Thoracic aorta (tissue), 2 donors: ENCODE measurements at regions not wholly inside any gene's neighbourhood (a gene's known extent, or its start where the extent isn't known, plus 50 kb on each side); places are given as distances from the start of the nearest gene placed in this dataset.

Experiments
- ATAC-seq: fragments of 150-250 bp; one replicate; pipeline ENCODE4 v1.8.0; 2017; ENCODE audit warnings: low read depth; ENCODE audit not compliant: insufficient number of reproducible peaks, low FRiP score
- DNase-seq: peaks from one replicate; pipeline ENCODE4 v3.0.0-alpha.2; 2020; ENCODE audit warnings: low spot score
- H3K27ac ChIP-seq, 2 donors: fragments of 200-600 bp; sonication (generic); 1 replicate in 1 of 2; 2 replicates in 1 of 2; pipeline ENCODE4 v1.5.1; 2016; ENCODE audit warnings: mild to moderate bottlenecking in 2 of 2, moderate library complexity in 2 of 2
- H3K27me3 ChIP-seq: fragments of 200-600 bp; sonication (generic); replicated peaks from 2 replicates; pipeline ENCODE4 v1.6.0; 2016; ENCODE audit warnings: mild to moderate bottlenecking; ENCODE audit not compliant: insufficient read depth
- H3K36me3 ChIP-seq: fragments of 200-600 bp; sonication (generic); one replicate; pipeline ENCODE4 v1.5.1; 2016
- H3K4me1 ChIP-seq, 2 donors: fragments of 200-600 bp; sonication (generic); 1 replicate in 1 of 2; 2 replicates in 1 of 2; pipeline versions ENCODE4 v1.5.1 to v1.6.0; 2016; ENCODE audit warnings: low read depth in 2 of 2, mild to moderate bottlenecking in 1 of 2; ENCODE audit not compliant: control insufficient read depth in 1 of 2
- H3K4me3 ChIP-seq: fragments of 200-600 bp; sonication (generic); 2 replicates; pipeline ENCODE4 v1.5.1; 2016; ENCODE audit warnings: mild to moderate bottlenecking
- H3K9me3 ChIP-seq: fragments of 200-600 bp; sonication (generic); 2 replicates; pipeline ENCODE4 v1.5.1; 2016
- CTCF ChIP-seq: fragments of 200-600 bp; sonication (generic); IDR thresholded peaks from one replicate; pipeline ENCODE4 v1.5.1; 2019; ENCODE audit warnings: antibody characterized with exemption

DNA sequence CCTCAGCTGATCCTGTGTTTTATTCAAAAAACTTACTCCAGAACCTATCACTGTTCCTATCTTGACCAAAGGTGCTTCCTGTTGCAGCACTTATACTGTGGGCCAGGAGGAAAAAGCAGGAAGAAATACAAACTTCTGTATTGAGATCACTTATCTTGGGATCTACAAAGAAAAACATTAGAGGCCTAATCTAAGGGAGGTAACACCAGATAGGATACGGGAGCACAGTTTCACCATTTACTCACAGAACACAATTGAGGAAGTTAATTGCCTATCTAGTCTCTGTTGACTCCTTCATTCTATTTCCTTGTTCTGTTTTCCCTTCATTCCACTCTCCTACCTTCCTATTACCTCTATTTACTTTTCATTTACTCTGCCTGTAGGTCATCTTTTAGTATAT, 287.2 kb upstream of the LINC00305 start:
- no peaks in the 10 kb centered on the region for H3K36me3 ChIP-seq
- DNase-seq (no peak), ATAC-seq (no peak)
- TF ChIP-seq CTCF: no peak
- no peak overlapping the region for H3K4me3 ChIP-seq
- H3K9me3 ChIP-seq: peaks cover 4% of the 10 kb centered on the region
- no peaks in the 10 kb centered on the region for H3K4me1 ChIP-seq
- H3K27ac ChIP-seq: no peak overlapping the region
- no peaks in the 10 kb centered on the region for H3K27me3 ChIP-seq

- DNase-seq (no peak), ATAC-seq (no peak)
- Histone ChIP-seq H3K27me3 (no peaks in the 10 kb centered on the region), H3K36me3 (no peaks in the 10 kb centered on the region), H3K4me3 (no peak overlapping the region), H3K27ac (no peak overlapping the region), H3K4me1 (no peaks in the 10 kb centered on the region), H3K9me3 (no peaks in the 10 kb centered on the region)
- no peak for TF ChIP-seq CTCF
Measured at GRCh38 chr18:64419156-64419555, 270.3 kb upstream of the LINC00305 start.

- no peak overlapping the region for H3K4me3 ChIP-seq
- no peaks in the 10 kb centered on the region for H3K27me3 ChIP-seq
- H3K36me3 ChIP-seq: no peaks in the 10 kb centered on the region
- no peaks in the 10 kb centered on the region for H3K4me1 ChIP-seq
- H3K9me3 ChIP-seq: no peaks in the 10 kb centered on the region
- no peak for DNase-seq
- no peak for ATAC-seq
- no peak for TF ChIP-seq CTCF
- no peak overlapping the region for H3K27ac ChIP-seq
Measured at GRCh38 chr18:64416990-64417389, 268.1 kb upstream of the LINC00305 start.

DNA sequence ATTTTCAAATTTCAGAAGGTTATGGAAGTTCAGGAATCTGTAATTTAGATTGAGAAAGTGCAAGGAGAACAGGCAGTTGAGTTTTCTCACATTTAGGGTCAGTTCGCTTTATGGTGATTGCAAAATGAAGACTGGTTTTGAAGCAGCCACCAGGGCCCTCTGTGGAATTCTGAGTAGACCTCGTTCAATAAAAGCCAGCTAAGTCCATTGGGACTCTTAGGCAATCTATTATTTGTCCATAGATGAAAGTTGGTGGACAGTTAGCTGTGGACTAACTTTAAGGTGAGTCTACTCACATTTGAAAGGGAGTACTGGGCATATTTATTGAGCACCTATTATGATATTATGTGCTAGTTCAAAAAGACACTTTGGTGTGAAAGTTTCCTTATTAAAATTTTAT, 266.3 kb upstream of the LINC00305 start:
- H3K4me1 ChIP-seq: no peaks in the 10 kb centered on the region
- ATAC-seq (no peak), DNase-seq (no peak)

DNA sequence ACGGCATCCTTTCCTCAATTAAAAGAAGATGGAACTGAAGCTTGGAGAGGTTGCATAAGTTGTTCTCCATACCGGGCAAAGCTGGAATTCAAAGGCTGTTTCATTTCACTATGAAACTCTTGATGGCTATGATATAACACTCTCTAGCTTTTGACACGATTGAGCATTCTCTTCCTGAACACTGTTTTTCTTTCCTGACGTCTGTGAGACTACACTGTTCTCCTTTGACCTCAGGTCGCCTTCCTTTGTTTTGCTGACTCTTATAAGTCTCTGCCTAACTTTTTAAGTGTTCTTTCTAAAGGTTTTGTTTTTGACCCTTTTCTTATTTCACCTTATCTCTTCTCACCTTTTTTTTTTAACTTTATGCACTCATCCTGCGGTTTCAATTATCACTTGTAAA, 261.8 kb upstream of the LINC00305 start:
- DNase-seq: no peak
- H3K36me3 ChIP-seq: no peaks in the 10 kb centered on the region
- no peak for ATAC-seq
- H3K9me3 ChIP-seq: no peaks in the 10 kb centered on the region
- no peaks in the 10 kb centered on the region for H3K4me1 ChIP-seq
- no peak overlapping the region for H3K27ac ChIP-seq
- no peak overlapping the region for H3K4me3 ChIP-seq
- no peak for TF ChIP-seq CTCF
- H3K27me3 ChIP-seq: no peaks in the 10 kb centered on the region

More for the DNA sequence above, 266.3 kb upstream of the LINC00305 start:
- Histone ChIP-seq H3K9me3 (no peaks in the 10 kb centered on the region), H3K27me3 (no peaks in the 10 kb centered on the region), H3K36me3 (no peaks in the 10 kb centered on the region), H3K4me3 (no peak overlapping the region), H3K27ac (no peak overlapping the region)
- TF ChIP-seq CTCF: no peak
